ENCODE measurements at regions not wholly inside any gene's neighbourhood (a gene's known extent, or its start where the extent isn't known, plus 50 kb on each side); places are given as distances from the start of the nearest gene placed in this dataset.

GRCh38 chr6:29886701-29887100 is 55.6 kb upstream of the HLA-A start:
- POLR2A ChIA-PET (ENCODE audit: unreplicated experiment), result no interaction called here
- no peaks in the 10 kb centered on the region for H3K36me3 ChIP-seq (ENCODE audit: control insufficient read depth, insufficient read depth, low read length)
- H3K23ac ChIP-seq (ENCODE audit: low read depth, low read length), result no peak overlapping the region
- H3K9ac ChIP-seq (ENCODE audit: low read depth, low read length), result no peak overlapping the region
- H2BK20ac ChIP-seq (ENCODE audit: low read depth, low read length), result no peak overlapping the region
- no peaks in the 10 kb centered on the region for H3K4me1 ChIP-seq (ENCODE audit: control insufficient read depth, insufficient read depth, low read length)
- no peak overlapping the region for H4K8ac ChIP-seq (ENCODE audit: low read depth in 2 of 2, low read length in 2 of 2)
- H3K4ac ChIP-seq (ENCODE audit: low read depth, low read length), result no peak overlapping the region
- H2BK5ac ChIP-seq (ENCODE audit: low read depth, low read length, poor library complexity, severe bottlenecking), result no peak overlapping the region
- no peaks in the 10 kb centered on the region for H3K9me3 ChIP-seq (ENCODE audit: control insufficient read depth, insufficient read depth, low read length)
- dilution Hi-C loops (cut with HindIII; ENCODE audit: low sequenced_read_pairs, unreplicated experiment) (no loop called here), in situ Hi-C loops (cut with MboI; ENCODE audit: low sequenced_read_pairs) (no loop called here), intact Hi-C loops (cut with micrococcal nuclease) (no loop called here)
- no peaks in the 10 kb centered on the region for H4K20me1 ChIP-seq (ENCODE audit: insufficient read depth, low read length)
- H4K5ac ChIP-seq (ENCODE audit: low read depth, low read length), result no peak overlapping the region
- TF ChIP-seq CEBPB (IDR thresholded peaks at IDR 0.05; ENCODE audit: low read depth, low read length) (no peak), FOS (IDR thresholded peaks at IDR 0.05; ENCODE audit: low read depth, low read length) (no peak), RFX5 (IDR thresholded peaks at IDR 0.05; ENCODE audit: low read depth, low read length) (no peak), MAFK (IDR thresholded peaks at IDR 0.05; ENCODE audit: low read depth, low read length) (no peak), CHD1 (IDR thresholded peaks at IDR 0.05; ENCODE audit: low read depth, low read length) (no peak), BHLHE40 (IDR thresholded peaks at IDR 0.05; ENCODE audit: low read depth, low read length) (no peak)
- H3K4me2 ChIP-seq (ENCODE audit: low read depth, low read length), result no peak overlapping the region
- no peak overlapping the region for H2AK5ac ChIP-seq (ENCODE audit: low read depth, low read length)
- H3K18ac ChIP-seq (ENCODE audit: low read depth, low read length), result no peak overlapping the region
- H2AFZ ChIP-seq (replicated peaks; ENCODE audit: low read length, poor library complexity), result no peak overlapping the region
- no peak overlapping the region for H3K14ac ChIP-seq (replicated peaks; ENCODE audit: low read depth, low read length)
- H3K27me3 ChIP-seq (ENCODE audit: control insufficient read depth, insufficient read depth, low read length), result peaks cover 5% of the 10 kb centered on the region
- no peak overlapping the region for H3K27ac ChIP-seq (ENCODE audit: insufficient read depth, low read length)
- no TSS peak for BruUV-seq (replicated peaks)
- H3K4me3 ChIP-seq (ENCODE audit: insufficient read depth, low read depth, low read length), result no peak overlapping the region
- H4K91ac ChIP-seq (ENCODE audit: insufficient read depth, low read depth, low read length), result no peak overlapping the region
- H2BK120ac ChIP-seq (ENCODE audit: low read depth, low read length), result no peak overlapping the region
- H3K56ac ChIP-seq (ENCODE audit: extremely low read depth, insufficient read depth, low read length), result no peak overlapping the region
- H2AK9ac ChIP-seq (replicated peaks; ENCODE audit: low read depth, low read length, poor library complexity), result no peak overlapping the region
- CTCF ChIA-PET, result no interaction called here
- H3K79me1 ChIP-seq (ENCODE audit: low read depth in 1 of 2, low read length in 2 of 2), result no peaks in the 10 kb centered on the region
- no peak for ATAC-seq (ENCODE audit: low read depth)
- H3K9me1 ChIP-seq (ENCODE audit: insufficient read depth, low read length), result no peaks in the 10 kb centered on the region
- H2BK15ac ChIP-seq (ENCODE audit: low read depth, low read length), result no peak overlapping the region
- no peak for DNase-seq
- WGBS, 2 experiments (ENCODE audit: extremely low coverage in 2 of 2, insufficient read length in 1 of 2), result 60% methylated on average over 1 of the region's 5 CpGs; no CpG with 5 or more reads in 1 of the 2 experiments
